ENCODE measurements at regions not wholly inside any gene's neighbourhood (a gene's known extent, or its start where the extent isn't known, plus 50 kb on each side); places are given as distances from the start of the nearest gene placed in this dataset.

DNA sequence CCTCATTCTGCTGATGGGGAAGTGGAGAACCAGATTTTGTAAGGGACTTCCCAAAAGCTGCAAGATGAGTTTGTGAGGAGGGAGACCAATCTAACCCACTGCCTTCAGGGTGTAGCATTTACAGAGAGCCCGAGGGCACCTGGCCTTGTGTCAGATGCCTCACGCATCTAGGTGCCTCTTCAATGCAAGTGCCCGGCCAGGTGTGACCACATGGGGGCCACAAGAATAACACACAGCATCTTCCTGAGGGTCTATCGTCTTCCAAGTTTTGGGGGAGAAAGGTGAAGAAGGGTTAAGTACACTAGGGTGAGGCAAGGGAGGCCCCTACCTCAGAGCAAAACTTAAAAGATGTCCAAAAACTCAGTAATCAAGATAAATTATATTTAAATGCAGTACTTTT is 401.7 kb upstream of the CDH5 start:
- DNase-seq (ENCODE audit: low read depth in 2 of 2) = no peak

- no peak for DNase-seq (ENCODE audit: low read depth in 2 of 2)
Measured at GRCh38 chr16:65961476-65962143, 404.9 kb upstream of the CDH5 start.

- DNase-seq (ENCODE audit: low read depth in 2 of 2) = no peak
Measured at GRCh38 chr16:65959983-65960382, 406.5 kb upstream of the CDH5 start.

DNA sequence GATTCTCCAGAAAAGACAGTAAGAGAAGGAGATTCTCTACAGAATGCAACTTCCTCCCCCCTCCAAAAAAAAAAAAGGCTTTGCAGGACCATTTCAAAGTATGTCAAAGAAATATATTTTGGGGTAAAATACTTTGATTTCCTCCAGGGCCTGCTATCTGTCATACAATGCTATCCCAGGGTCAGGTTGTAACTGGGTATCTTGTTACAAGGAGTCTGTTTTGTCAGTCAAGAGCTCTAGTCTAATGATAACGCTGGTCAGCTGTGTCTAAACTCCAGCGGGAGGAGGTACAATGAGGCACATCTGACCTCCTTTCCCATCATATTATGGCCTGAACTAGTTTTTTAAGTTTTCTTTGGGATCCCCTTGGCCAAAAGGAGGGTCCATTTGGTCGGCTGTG is 408.4 kb upstream of the CDH5 start:
- no peak for DNase-seq (ENCODE audit: low read depth in 2 of 2)

GRCh38 chr16:65956100-65956499 is 410.4 kb upstream of the CDH5 start:
- DNase-seq (ENCODE audit: low read depth in 2 of 2) = no peak

DNA sequence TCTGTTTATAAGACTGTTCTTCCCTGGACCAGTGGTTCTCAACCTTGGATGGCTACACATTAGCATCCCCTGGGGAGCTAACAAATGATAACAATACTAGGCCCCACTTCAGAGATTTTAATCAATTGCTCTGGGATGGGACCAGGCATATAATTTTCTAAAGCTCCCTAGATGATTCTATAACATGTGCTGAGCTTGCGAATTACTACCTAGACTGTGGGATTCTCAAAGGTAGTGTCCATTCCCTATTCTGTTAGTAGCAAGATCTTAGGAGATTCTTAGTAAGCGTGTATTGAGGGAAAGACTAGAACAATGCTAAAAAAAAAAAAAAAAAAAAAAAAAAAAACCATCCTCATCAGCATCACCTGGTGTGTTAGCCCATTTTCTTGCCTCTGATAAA is 412.0 kb upstream of the CDH5 start:
- no peak for DNase-seq (ENCODE audit: low read depth in 2 of 2)

DNA sequence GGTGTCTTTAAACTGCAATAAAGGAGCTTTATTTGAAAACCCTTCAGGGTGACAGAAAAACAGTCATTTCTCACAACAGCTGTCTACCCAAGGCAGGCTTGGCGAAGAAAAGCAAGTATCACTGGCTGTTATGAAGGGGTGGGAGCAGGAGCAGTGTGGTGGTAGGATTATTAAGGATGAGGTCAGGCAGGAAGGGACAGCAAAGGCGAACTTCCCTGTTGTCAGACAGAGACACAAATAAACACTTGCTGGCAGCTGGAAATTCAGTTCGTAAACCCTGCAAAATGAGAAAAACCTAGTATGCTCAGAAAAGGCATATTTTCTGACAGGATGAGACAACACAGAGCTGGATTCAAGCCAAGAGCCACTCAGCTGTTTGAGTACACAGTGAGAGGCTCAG is 416.3 kb upstream of the CDH5 start:
- no peak for DNase-seq (ENCODE audit: low read depth in 2 of 2)

DNA sequence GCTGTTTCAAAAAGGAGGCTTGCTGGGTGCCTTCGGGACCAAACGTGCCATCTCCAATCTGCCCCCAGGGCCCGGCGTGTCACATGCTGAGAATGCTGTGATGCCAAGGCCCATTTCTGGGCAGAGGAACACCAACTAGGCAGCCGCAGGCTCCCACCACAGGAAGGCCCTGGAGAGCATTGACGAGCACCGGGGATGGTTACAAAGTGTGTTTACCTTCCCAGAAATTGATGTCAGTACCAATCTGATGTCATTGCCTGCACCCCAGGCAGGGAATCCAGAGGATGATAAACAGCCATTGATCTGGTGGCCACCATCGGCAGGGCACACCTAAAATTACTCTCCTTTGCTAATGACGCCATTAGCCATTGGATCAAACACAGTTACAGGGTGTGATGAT is 418.1 kb upstream of the CDH5 start:
- DNase-seq (ENCODE audit: low read depth in 2 of 2) = no peak

GRCh38 chr16:65947951-65948350 is 418.5 kb upstream of the CDH5 start:
- DNase-seq (ENCODE audit: low read depth in 2 of 2) = no peak

DNA sequence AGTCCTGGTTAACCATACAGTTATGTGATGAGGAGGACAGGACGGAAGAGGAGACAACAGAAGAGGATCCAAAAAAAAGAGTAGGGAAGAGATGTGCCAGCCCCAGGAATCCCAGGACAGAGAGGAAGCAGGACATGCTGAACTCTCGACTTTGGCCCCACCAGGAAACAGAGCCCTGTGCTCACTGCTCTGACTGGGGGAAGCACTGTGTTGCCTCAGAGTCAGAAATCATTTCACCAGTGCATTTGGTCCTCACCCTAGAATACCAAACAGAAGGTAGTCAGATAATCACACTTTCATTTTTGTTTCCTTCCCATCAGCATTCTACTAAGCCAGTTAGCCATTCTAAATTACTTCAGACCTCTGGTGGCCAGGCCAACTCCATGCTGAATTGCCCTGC is 421.0 kb upstream of the CDH5 start:
- DNase-seq (ENCODE audit: low read depth in 2 of 2) = no peak

- no peak for DNase-seq (ENCODE audit: low read depth in 2 of 2)
Measured at GRCh38 chr16:65944361-65944760, 422.1 kb upstream of the CDH5 start.

DNA sequence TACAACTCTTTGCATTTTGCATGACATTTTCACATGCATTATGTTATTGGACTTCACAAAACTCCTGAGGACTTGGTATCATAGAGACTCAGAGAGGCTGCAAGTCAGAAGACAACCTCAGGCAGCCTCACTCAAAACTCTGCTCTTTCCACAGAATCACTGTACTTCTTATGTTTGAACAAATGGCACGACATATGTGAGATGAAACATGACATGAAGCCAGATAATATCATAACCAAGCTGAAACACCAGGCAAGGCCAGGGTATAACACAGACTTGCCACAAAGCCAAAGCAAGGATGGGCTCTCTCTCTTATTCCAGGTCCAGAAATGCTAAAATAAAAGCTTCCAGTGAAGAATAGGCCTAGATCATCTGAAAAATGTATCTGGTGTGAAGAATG is 425.8 kb upstream of the CDH5 start:
- no peak for DNase-seq (ENCODE audit: low read depth in 2 of 2)

DNA sequence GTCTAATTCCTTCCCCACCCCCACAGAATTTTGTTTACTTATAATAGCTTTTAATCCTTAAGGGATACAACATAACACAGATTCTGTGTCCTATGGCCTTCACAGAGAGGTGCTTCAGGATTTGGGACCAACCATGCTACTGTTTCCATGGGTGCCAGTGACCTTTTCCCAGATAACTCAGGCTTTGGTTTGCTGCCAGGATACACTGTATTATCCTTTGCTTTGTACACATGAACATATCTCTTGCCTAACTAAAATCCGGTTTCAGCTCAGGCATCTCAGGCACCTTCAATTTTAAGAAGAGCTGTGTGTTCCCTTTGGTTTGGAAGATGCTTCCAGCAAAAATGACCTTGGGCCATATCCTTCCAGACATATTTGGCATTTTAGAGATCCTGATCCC is 428.4 kb upstream of the CDH5 start:
- no peak for DNase-seq (ENCODE audit: low read depth in 2 of 2)

- no peak for DNase-seq (ENCODE audit: low read depth in 2 of 2)
Measured at GRCh38 chr16:65937455-65937854, 429.0 kb upstream of the CDH5 start.

GRCh38 chr16:65936096-65936495 is 430.4 kb upstream of the CDH5 start:
- DNase-seq (ENCODE audit: low read depth in 2 of 2) = no peak

GRCh38 chr16:65934443-65934842 is 432.0 kb upstream of the CDH5 start:
- DNase-seq (ENCODE audit: low read depth in 2 of 2) = no peak

- no peak for DNase-seq (ENCODE audit: low read depth in 2 of 2)
Measured at GRCh38 chr16:65933703-65934102, 432.8 kb upstream of the CDH5 start.

DNA sequence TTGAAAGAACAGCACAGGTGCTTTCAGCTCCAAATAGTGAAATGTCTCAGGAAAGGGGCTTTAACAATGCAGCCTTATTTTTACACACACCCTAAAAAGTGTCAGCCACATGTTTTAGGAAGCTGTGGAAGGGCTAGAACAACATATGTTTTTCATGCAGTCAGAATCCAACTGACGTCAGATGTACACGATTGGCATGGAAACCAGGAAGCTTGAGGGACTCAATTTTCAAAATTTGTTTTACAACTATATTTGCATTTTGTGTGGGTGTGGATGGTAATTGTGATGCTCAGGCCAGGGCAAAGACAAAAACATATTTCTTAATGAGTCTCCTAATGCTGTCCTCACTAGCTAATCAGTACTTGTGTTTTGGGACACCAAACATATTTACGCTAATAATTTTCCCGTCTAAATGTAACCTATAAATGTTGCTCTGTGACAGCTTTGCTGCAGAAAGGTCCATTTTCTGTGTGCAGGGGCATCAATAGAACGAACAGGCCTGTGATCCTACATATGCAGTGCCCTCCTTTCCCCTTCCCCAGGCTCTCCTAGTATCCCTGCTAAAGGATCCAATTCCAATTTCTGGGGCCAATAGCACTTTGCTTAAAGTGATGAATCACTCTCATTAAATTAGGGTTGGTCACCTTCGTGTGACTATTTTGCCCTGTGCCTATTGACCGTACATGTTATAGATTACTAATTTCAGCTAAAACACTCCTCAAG is 434.0 kb upstream of the CDH5 start:
- no peak for DNase-seq (ENCODE audit: low read depth in 2 of 2)

- DNase-seq (ENCODE audit: low read depth in 2 of 2) = no peak
Measured at GRCh38 chr16:65922923-65923322, 443.6 kb upstream of the CDH5 start.

GRCh38 chr16:65919986-65920376 is 446.5 kb upstream of the CDH5 start:
- no peak for DNase-seq (ENCODE audit: low read depth in 2 of 2)

DNA sequence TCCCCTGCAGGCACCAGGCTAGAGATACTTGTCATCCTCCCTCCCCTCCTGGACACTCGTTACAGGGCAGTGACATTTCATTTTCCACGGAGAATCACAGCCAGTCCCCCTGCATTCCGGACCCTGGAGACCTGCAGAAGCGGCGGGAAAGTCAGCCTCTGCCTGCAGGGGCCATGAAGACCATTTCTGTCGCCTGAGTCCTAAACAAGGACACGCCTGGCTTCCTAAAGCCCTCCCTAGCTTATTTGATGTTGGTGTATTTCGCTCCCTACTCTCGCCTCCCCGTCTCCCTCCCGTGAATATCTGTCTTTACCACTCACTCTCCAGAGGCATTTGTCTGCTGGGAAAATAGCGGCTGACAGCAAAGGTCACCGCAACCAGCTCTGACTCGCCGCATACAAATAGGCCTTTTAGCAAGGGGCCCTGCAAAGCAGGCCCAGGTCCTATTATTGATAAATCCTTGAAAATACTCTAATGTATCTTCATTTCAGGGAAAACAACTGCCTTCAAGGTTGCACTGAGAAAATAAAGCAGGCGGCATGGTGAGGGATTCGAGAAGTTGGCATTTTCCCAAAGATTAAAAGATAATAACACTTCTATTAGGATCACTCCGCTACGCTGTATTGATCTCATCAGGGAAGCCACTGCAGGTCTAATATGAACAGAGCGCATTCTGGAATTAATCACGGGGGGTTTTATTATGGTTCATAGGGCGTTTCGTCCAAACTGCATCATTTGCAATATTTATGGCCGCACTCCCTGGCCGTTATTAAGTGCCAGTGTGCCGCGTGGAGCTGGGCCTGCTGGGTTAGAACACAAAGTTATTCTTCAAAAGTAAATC is 447.1 kb upstream of the CDH5 start:
- no peak for DNase-seq (ENCODE audit: low read depth in 2 of 2)

GRCh38 chr16:65917466-65917865 is 449.0 kb upstream of the CDH5 start:
- DNase-seq (ENCODE audit: low read depth in 2 of 2) = no peak

DNA sequence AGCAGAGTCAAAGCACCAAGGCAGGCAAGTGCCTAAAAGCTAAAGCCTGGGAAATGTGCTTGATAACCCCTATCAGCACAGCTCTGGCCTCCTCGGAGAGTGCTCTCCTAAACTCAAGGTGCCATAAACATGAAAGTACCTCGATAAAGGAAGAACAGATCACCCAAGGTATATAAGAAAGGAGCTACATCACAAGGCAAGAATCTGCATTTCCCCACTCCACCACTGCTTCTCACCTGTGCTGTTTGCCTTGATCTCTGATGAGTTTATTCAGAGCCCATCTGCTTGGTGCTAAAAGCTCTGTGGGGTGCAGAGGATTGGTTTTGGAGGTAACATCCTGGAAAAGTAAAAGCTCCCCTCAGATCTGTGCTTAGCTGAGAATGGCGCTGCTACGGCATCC is 449.5 kb upstream of the CDH5 start:
- no peak for DNase-seq (ENCODE audit: low read depth in 2 of 2)

All from stimulated activated CD8-positive, alpha-beta memory T cell treated with anti-CD3 and anti-CD28 coated beads, Interleukin-2, amount 100 ng/mL, for 1 hour (primary cell).